ENCODE measurements at regions not wholly inside any gene's neighbourhood (a gene's known extent, or its start where the extent isn't known, plus 50 kb on each side); places are given as distances from the start of the nearest gene placed in this dataset.

DNA sequence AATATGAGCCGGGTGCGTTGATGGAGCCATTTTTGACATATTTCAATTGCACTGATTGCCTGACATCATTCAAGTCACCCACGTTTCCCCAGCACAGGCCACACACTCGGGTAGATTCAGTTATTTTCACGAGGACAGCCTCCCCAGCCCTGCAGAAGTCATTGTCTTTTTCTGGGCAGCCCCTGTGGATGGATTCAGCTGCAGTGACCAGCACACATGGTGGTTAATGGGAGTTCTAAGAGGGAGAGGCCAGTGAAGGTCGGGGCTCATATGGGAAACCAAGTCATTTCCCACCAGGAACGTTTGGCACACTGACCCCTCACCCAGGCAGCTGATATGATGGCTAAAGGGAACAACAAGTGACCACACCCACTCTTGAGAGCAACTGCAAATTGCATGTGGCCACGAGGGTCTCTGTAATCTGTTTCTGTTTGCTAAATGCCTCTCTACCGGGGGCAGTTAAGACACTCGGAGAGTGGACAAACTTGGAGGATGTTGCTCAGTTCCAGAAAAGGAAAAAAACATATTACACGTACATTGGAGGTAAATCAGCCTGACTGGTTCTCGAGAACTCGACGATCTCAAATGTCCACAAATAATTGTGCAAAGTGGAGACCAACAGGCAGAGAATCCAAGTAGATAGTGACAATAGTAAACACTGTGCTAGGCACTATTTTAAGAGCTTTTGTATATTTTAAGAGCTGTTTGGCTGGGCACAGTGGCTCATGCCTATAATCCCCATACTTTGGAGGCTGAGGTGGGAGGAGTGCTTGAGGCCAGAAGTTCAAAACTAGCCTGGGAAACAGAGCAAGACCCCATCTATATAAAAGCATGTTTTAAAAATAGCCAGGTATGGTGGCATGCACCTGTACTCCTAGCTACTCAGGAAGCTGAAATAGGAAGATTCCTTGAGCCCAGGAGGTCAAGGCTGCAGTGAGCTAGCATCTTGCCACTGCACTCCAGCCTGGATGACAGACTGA, 167.2 kb upstream of the IRF2BP2 start:
- no peak overlapping the region for H3K4me3 Mint-ChIP-seq
- H3K36me3 Mint-ChIP-seq: peaks cover 8% of the 10 kb centered on the region
- ATAC-seq (no peak), DNase-seq (ENCODE audit: low spot score in 2 of 2) (no peak)
- no peak overlapping the region for H3K27ac Mint-ChIP-seq
- peaks cover 3% of the 10 kb centered on the region for H3K9me3 Mint-ChIP-seq
- peaks cover 30% of the 10 kb centered on the region for H3K4me1 Mint-ChIP-seq

DNA sequence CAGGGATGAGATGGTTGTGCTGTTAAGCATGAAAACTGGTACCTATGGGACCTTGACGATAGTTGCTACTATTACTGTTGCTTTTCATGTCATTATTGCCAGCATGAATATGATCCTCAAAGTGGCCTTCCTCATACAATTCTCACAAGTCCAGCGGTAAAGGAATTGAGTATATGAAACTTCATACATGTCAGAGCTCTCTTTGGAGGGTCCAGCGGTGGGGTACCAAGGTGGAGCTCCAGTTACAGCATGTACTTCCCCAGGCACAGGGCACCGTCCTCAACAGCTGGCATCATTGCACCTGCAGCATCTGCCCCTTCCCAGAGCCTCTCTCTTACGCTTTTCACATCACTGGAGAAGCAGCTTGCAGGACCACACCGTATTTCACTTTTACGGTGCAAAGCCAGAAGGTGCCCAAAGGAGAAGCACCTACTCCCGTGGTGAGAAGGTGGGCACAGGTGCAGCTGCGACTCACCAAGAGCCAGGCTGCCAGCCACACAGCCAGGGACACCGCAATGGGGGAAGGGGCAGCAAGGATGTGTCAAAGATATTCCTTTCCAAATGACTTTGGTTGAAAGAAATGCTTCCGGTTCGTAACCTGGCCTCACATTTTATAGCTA, 166.4 kb upstream of the IRF2BP2 start:
- Mint-ChIP-seq H3K36me3 (peaks cover 11% of the 10 kb centered on the region), H3K9me3 (peaks cover 3% of the 10 kb centered on the region), H3K27ac (no peak overlapping the region), H3K4me1 (peaks cover 38% of the 10 kb centered on the region), H3K4me3 (no peak overlapping the region)
- ATAC-seq: no peak
- DNase-seq (ENCODE audit: low spot score in 2 of 2): no peak

DNA sequence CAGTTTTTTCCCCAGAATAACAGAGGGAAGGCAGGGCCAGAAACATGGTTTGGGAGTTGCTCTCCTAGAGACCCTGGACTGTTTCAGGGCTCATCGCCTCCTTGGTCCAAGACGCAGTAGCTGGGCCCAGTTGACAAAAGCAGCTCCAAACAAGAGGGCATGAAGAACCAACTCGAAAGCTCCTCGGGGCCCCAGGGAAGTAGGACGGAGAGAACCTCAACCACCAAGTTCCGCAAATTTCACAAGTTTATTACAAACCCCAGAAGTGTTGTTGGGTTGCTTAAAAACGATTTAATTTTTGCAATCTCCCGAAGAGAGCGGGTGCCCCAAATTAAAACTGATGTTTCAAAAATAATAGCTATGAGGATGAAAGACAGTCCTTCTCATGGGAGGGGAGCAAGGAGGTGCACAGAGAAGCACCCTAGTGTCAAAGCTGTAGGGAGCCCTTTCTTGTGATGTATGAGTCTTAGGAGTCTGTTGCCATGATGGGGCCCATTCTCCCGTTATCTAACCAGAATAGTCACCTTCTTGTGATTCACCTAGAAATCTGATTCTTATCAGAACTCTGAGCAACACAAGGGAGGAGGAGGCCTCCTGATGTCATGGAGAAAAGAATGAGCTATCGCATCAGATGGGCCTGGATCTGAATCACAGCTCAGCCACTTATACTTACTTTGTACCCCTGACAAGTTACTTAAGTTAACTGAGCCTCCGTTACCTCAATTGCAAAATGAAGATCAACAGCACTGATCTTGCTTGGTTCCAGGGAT, 165.7 kb upstream of the IRF2BP2 start:
- Mint-ChIP-seq H3K4me1 (peaks cover 45% of the 10 kb centered on the region), H3K4me3 (no peak overlapping the region), H3K36me3 (peaks cover 11% of the 10 kb centered on the region), H3K9me3 (peaks cover 3% of the 10 kb centered on the region), H3K27ac (no peak overlapping the region)
- DNase-seq (ENCODE audit: low spot score in 2 of 2) (no peak), ATAC-seq (peak; percentile 68)

DNA sequence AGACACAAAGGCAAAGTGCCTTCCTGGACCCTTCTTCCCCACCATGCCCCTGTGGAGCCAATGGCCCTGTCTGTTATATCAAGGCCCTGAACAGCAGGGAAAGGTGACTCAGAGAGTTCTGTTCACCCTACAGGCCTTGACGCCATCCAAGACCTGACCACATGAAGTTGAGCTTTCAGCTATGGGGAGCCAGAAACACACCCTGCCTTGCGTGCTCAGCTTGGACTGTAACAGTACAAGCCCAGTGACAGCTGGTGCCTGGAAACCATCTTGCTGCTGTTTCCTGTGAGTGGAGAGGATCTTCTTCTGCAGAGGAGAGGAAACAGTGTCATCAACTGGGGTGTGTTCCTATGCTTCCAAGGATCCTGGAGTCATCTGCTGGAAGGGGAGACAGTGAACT, 165.0 kb upstream of the IRF2BP2 start:
- Mint-ChIP-seq H3K27ac (no peak overlapping the region), H3K9me3 (peaks cover 3% of the 10 kb centered on the region), H3K4me1 (peaks cover 51% of the 10 kb centered on the region), H3K36me3 (peaks cover 11% of the 10 kb centered on the region), H3K4me3 (no peak overlapping the region)
- no peak for ATAC-seq
- DNase-seq (ENCODE audit: low spot score in 2 of 2): no peak

DNA sequence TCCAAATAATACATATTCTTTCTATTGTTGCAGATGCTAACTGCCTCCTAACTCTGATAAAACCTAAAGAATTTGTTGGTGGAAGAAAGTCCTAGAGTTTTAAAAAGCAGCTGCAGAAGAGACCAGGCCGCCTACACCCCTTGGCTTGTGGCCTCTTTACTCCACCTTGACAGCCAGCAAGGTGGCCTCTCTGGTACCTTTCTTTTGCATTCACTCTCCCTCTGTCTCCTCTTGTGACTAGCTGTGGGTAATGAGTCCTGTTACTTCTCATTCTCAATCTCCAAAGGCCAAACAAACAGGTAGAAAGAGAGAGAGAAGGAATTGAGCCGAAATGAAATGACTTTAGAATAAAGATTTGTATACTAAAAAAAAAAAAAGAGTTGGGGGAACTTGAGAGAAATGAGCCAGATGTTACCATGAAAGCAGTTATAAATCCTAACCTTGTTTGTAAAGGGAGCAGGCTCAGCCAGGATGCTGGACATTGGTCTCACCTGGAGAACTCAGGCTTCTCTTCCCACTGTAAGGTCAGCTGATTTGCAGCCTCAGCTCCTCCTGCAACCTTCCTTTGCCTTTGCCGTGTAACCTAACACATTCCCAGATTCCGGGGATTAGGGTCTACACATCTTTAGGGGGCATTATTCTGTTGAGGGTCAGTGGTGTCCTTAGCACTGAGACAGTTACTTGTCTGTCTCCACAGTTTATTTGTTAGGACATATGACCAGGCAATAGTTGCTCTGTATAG, 164.1 kb upstream of the IRF2BP2 start:
- Mint-ChIP-seq H3K4me3 (no peak overlapping the region), H3K4me1 (peaks cover 60% of the 10 kb centered on the region), H3K36me3 (peaks cover 11% of the 10 kb centered on the region), H3K9me3 (peaks cover 3% of the 10 kb centered on the region), H3K27ac (no peak overlapping the region)
- ATAC-seq (no peak), DNase-seq (ENCODE audit: low spot score in 2 of 2) (no peak)

DNA sequence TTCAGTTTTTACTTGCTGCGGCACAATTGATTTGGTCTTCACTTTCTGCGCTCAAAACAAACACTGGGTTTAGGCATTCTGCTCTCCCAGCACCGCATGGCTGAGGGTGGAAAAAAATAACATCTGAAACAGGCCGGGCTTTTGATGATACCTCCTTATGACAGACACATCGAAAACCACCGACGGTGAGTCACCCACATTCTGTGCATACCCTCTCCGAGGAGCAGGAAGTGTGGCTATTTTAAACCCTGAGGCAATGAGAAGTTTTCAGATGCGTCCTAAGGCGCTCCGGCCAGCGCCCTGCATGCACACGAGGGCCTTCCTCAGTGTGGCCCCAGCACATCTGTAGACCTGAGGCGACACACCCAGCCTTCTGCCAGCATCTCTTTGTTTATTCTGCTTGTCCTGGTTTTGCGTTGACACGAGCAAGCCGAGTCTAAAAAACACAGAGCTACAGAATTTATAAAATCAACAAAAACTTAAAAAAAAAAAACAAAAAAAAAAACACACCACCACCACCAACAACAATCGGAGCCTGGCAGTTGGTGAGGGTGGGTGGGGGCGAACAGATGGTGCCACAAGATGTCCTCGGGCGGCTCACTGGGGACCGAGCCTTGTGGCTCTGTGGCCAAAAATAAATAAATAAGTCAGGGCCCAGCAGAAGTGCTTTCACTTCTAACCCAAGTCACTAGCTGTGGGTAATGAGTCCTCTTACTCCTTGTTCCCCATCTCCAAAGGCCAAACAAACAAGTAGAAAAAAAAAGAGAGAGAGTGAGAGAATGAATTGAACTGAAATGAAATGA, 162.6 kb upstream of the IRF2BP2 start:
- DNase-seq (ENCODE audit: low spot score in 2 of 2) (peak; percentile 65 to 90), ATAC-seq (peak; percentile 95)
- H3K9me3 Mint-ChIP-seq: peaks cover 3% of the 10 kb centered on the region
- H3K4me1 Mint-ChIP-seq: peaks cover 76% of the 10 kb centered on the region
- H3K36me3 Mint-ChIP-seq: peaks cover 11% of the 10 kb centered on the region
- H3K27ac Mint-ChIP-seq: peak overlapping the region; percentile 90
- peak overlapping the region; percentile 61 for H3K4me3 Mint-ChIP-seq

DNA sequence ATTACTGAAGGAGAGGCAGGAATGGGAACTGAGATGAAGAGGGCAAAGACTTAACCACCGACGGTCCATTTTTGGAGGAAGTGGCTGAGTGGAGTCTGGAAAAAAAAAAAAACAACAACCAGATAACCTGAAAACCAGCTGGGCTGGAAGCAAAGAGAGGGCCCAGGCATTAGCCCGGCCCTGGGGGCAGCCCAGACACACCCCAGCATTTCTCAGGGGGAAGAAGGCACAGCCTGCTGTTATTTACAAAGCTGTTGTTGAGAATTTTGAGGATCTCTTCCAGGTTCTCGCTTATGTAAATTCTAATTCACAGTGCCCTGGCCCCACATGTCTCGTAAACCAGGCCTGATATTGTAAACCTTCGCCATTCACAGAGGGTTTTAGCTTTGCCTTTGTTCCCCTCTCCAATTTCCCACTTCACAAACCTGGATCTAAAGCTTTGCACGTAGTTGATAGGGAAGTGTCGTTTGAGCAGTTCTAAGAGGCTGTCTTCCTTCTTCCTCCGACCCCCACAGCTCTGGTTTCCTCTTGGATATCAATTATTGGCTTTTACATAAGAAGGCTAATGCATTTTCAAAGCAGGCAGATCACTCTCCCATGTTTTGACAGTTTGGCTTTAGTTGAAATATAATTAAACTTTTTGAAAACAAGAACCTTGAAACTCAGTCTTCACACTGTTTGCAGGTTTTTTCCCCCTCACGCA, 161.8 kb upstream of the IRF2BP2 start:
- H3K4me1 Mint-ChIP-seq: peaks cover 80% of the 10 kb centered on the region
- DNase-seq (ENCODE audit: low spot score in 2 of 2): no peak
- peak overlapping the region; percentile 61 for H3K4me3 Mint-ChIP-seq
- no peak for ATAC-seq
- peak overlapping the region; percentile 90 for H3K27ac Mint-ChIP-seq
- H3K36me3 Mint-ChIP-seq: peaks cover 11% of the 10 kb centered on the region
- H3K9me3 Mint-ChIP-seq: peaks cover 3% of the 10 kb centered on the region

DNA sequence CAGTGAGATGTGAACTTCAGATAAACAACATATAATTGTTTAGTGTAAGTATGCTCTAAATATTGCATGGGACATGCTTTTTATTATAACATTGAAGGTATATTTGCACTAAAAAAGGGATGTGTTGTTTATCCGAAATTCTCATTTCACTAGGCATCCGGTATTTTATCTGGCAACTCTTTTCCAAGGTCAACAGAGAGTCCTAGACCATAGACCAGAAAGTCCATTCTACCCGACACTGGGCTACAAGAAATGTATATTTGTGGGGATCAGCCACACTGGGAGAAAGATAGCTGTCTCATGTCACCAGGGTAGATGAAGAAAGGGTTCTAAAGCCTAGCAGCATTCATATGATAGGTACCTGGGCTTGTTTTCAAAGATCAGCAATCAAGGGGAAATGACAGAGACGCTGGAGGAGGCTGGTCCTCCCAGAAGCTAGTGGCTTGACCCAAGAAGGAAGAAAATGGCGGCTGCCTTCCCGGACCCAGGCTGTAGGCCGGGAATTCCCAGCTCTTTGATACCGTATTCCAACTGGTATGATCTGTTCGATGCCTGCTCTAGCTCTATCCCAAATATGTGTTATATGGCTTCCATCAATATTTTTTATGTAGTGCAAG, 161.1 kb upstream of the IRF2BP2 start:
- H3K9me3 Mint-ChIP-seq: peaks cover 3% of the 10 kb centered on the region
- H3K27ac Mint-ChIP-seq: peak overlapping the region; percentile 90
- ATAC-seq (no peak), DNase-seq (ENCODE audit: low spot score in 2 of 2) (no peak)
- H3K4me3 Mint-ChIP-seq: peak overlapping the region; percentile 61
- H3K4me1 Mint-ChIP-seq: peaks cover 80% of the 10 kb centered on the region
- peaks cover 11% of the 10 kb centered on the region for H3K36me3 Mint-ChIP-seq

DNA sequence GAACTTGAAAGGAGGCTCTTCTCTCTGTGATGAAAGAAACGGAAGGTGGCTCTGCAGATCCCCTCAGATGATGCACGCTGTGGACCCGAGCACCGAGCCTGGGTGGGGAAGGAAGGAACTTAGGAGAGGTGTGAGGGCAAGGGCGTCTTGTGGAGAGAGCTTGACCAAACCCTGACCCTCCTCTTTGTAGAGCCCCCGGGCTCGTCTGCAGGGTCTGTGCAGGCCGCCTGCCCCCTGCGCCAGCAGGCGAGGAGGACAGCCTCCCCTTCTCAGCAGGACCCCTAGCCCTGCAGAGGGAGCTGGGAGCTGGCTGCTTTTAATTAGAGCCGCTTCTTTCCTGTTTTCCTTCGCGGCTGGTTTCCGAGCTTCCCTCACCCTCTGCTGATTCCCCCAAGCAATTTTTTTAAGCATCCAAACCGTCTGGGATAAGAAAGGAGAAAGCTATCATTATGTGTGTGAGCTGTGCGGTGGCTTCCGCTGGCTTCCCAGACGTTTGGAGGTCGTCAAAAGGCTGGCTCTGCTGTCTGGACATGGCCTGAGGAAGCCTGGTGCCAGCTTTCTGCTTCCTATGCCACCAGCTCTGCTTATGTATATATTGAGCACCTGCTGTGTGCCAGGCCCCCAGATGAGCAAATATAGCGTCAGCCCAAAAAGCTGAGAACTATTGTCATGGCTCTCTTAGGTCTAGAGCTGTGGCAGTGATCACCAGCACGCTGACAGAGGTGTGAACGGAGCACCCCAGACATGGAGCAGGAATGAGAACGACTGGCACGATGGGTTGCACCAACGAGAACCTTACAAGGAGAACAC, 160.2 kb upstream of the IRF2BP2 start:
- no peak for ATAC-seq
- DNase-seq (ENCODE audit: low spot score in 2 of 2): no peak
- Mint-ChIP-seq H3K4me1 (peaks cover 83% of the 10 kb centered on the region), H3K4me3 (no peak overlapping the region), H3K36me3 (peaks cover 11% of the 10 kb centered on the region), H3K27ac (peak overlapping the region; percentile 23), H3K9me3 (peaks cover 3% of the 10 kb centered on the region)

DNA sequence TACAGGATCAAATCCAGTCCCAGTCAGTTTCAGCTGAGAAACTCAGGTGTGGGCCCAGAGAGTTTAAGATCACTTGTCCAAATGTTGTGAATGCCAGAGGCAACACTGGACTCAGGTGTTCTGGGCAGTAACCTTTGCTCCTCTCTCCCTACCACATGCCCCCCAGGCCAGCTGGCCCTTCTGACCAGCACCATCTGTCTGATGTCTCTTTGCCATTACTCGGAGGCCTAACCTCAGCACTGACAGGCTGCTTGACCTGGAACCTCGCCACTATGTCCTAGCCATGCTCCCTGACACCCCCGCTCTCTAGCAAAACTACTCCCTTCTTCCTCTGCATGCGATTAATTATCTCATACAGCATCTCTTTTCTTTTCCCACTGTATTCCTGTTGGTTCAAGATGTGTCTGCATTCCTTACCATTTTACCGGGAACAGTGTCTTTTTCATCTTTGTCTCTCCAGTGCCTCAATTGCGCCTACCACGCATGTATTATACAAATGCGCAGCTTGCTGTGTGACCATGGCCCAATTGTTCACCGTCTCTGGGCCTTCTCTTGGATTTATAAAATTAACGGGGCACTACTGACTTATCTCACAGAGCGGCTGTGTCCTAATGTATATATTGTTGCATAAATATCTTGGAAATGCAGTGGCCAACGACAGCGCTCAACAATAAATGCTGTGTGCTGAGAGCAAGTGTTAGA, 159.5 kb upstream of the IRF2BP2 start:
- no peak overlapping the region for H3K4me3 Mint-ChIP-seq
- ATAC-seq (no peak), DNase-seq (ENCODE audit: low spot score in 2 of 2) (no peak)
- H3K27ac Mint-ChIP-seq: peak overlapping the region; percentile 23
- peaks cover 76% of the 10 kb centered on the region for H3K4me1 Mint-ChIP-seq
- H3K9me3 Mint-ChIP-seq: peaks cover 3% of the 10 kb centered on the region
- peaks cover 11% of the 10 kb centered on the region for H3K36me3 Mint-ChIP-seq

DNA sequence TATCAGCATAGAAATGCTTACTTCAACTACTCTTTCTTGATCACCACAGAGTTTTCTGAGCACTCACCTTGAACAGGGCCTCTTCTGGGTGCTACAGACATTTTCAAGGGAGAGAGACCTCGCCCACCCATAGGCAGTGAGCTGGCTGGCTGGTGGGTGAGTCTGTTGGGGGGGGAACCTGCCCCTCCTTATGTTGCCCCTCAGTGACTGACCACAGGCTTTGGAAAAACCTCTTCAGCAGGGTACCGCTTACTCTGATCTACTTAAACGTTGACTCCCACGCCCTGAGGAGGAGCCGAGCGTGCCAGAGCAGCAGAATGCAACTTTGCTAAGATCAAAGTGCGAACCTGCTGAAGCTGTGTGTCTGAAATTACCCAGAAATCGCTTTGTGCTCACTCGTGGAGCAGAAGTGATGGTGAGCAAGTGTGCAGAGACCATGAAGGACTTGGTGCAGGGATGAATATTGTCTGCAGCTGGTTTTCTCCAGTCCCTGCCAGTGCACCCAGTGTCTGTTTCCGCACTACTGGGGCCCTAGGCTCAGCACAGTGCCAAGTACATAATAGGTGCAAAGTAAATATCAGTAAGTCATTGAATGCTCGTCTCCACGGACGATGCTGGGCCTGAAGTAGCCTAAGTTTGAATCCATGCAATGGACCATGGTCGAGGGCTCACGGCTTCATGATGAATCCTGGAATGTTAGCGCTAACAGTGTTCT, 158.7 kb upstream of the IRF2BP2 start:
- no peak for DNase-seq (ENCODE audit: low spot score in 2 of 2)
- Mint-ChIP-seq H3K9me3 (peaks cover 3% of the 10 kb centered on the region), H3K27ac (no peak overlapping the region), H3K36me3 (peaks cover 11% of the 10 kb centered on the region), H3K4me1 (peaks cover 69% of the 10 kb centered on the region), H3K4me3 (peak overlapping the region; percentile 9)
- ATAC-seq: no peak

DNA sequence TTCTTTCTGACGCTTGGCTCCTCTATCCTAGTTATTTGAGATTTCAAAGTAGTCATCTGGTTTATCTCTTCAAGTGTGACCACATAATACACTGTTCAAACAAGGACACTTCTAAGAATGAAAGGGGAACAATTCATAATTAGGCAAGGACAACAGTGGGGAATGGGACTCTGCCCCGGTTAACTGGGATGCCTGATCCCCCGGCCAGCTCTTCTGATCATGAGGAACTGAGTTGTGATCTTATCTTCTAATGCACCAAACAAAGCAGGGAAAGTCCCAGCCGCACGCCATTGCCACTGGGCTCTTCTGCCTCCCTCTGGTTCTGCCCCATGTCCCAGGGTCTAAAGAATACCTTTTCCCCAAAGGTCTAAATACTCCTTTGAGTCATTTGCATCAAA, 158.2 kb upstream of the IRF2BP2 start:
- Mint-ChIP-seq H3K27ac (no peak overlapping the region), H3K4me3 (peak overlapping the region; percentile 9), H3K4me1 (peaks cover 68% of the 10 kb centered on the region), H3K36me3 (peaks cover 11% of the 10 kb centered on the region), H3K9me3 (peaks cover 3% of the 10 kb centered on the region)
- ATAC-seq: no peak
- DNase-seq (ENCODE audit: low spot score in 2 of 2): no peak

All from stimulated activated effector memory CD8-positive, alpha-beta T cell treated with anti-CD3 and anti-CD28 coated beads, Interleukin-12 subunit alpha, Interleukin-12 subunit beta, amount 100 ng/mL, for 72 hours (primary cell).